ENCODE measurements at regions not wholly inside any gene's neighbourhood (a gene's known extent, or its start where the extent isn't known, plus 50 kb on each side); places are given as distances from the start of the nearest gene placed in this dataset.

DNA sequence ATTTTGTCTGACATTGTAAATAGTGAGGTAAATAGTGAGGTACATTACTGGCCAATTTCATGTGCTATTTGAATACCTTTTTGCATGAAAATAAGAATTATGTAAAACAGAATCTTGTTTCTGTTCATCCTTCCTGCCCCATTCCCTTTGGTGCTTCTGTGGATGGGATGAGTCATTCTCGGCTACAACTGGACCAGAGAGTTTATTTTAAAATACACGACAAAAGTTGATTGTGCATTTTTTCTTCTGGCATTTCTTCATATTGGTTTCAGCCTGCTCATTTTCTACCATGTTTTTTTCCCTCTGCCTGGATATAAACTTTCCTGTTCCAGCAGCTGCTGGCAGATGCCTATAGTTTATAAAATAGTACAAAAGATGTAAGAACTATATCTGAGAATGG, 107.5 kb downstream of the CYSLTR2 start:
- no peak for DNase-seq (ENCODE audit: low spot score)

DNA sequence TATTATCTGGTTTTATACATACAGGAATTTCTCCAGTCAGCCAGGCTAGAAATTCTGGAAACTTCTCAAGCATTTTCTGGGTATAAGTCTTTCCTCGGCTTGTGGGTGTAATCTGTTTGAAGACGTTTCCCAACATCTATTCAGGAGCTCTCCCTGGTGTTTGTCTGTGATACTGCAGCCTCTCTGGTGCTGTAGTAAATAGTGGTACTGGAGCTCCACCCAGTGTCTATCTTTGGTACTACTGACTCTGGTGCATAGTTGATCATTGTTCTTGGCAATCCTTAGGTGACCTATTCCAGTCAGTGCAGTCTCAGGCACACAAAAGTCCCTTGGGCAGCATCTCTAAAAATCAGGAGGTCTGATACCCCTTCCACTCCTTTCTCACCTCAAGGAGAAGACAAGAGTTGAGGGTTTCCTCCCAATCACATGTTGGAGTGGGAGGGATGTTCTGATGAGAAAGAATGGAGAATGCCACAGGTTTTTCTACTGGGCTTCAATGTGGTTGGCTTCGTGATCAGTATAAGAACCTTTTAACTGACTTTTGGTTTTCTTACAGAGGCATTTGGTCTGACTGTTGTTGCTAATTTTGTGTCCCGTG, 115.5 kb downstream of the CYSLTR2 start:
- peak; percentile 57 for DNase-seq (ENCODE audit: low spot score)

DNA sequence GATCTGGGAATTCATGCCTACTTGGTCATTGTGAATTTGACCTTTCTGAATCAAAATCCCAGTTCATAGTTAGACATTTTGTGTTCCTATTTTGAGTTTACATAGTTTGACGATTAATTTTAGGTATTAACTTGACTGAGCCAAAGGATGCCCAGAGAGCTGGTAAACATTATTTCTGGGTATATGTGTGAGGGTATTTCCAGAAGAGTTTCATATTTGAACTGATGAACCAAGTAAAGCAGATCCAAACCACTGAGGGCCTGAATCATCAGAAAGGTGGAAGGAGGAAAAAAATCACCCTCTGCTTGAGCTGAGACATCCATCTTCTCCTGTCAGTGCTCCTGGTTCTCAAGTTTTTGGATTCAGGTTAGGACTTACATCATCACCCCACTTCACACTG, 116.6 kb downstream of the CYSLTR2 start:
- DNase-seq (ENCODE audit: low spot score): no peak

DNA sequence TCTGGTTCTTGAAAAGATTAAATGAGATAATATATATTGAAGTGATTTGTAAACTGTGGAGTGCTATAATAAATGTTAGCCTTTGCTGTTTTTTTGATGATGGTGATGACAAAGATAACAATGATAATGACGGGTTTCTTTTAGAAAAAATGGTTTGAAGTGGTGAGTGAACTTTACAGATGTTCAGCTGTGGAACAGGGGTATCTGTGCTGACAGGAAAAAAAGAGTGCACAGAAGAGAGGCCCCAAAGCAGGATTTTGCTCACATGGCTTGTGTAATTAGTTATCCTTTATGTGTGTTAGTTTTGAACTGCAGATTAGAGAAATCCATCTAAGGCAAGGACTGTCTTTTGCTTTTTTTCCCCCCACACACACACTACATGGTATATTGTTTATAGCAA, 119.2 kb downstream of the CYSLTR2 start:
- DNase-seq (ENCODE audit: low spot score): no peak

DNA sequence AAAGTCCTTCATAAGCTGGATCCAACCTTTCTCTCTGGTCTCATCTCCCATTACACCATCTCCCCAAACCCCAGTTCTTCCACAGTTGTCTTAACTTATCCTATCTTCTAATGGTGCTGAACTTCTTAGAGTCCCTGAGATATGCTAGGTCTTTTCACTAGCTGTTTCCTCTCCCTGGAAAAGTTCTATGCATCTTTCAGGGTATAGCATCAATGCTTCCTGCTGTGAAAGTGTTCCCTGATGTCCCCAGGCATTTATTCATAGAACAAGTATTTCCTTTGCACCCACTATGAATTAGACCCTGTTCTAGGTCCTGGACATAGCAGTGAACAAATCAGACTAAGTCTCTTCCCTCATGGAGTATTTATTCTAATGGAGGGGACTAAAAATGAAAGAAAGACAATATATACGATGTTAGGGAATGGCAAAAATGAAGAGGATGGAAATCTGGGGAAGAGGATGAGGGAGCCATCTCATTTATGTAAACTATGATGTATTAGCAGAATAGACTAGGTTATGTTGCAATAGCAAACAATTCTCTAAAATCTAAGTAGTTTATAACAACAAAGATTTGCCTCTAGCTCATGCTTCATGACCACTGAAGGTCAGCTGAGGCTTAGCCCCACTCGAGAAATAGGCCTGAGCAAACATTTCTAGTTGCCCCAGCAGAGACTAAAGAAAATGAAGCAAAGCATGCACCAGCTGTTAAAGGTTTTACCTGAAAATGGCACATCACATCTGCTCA, 120.0 kb downstream of the CYSLTR2 start:
- DNase-seq (ENCODE audit: low spot score): no peak

DNA sequence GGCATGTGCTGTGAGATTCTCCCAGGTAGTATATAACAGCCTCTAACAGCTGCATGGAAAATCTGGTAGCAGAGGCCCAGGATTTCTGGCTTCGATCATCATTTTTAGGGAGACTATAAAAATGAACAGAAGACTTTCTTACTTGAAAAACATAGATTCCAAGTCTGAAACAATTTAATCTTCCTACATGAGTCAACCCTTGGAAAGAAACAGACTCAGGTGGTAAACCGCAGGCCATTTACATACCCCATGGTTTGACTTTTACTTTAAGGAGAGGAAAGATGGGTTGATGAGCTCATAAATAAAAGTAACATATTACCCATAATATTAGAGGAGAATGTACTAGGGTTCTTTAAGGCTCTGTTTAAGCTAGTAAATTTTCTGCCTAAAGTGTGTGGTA, 121.6 kb downstream of the CYSLTR2 start:
- no peak for DNase-seq (ENCODE audit: low spot score)

DNA sequence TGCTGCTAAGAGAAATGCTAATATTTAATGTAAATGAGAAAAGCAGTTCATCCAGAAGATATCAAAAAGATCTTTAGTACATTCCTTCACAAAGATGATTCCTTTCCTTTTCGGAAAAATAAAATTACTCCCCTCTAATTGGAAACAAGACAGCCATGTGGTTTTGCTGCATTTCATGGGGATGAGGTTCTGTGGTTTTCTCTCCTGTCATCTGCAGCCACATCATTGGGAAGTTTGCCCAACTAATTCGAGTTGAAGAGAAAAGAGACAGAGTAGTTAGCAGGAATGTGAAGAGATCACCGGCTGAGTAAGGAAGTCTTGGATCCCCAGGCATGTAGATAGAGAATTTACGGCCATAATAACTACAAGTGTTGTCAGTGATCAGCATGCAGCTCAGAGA, 122.1 kb downstream of the CYSLTR2 start:
- DNase-seq (ENCODE audit: low spot score): peak; percentile 36

DNA sequence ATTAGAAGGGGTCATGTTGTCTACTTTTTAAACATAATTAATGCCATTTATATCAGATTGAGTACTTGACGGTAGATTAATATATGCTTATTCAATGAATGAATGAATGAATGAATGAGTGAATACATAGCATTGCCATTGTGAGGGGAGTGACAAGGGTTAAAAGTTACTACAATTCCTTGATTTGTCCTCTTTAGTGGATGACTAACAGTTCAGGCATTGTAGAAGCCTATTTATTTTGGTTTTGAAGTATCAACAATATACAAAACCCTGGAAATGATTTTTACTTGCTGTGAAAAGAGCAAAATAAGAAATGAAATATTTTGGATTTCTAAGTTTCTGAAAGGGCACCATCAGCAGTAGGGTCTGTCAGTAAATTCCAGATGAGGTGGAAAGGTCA, 122.7 kb downstream of the CYSLTR2 start:
- DNase-seq (ENCODE audit: low spot score): no peak

DNA sequence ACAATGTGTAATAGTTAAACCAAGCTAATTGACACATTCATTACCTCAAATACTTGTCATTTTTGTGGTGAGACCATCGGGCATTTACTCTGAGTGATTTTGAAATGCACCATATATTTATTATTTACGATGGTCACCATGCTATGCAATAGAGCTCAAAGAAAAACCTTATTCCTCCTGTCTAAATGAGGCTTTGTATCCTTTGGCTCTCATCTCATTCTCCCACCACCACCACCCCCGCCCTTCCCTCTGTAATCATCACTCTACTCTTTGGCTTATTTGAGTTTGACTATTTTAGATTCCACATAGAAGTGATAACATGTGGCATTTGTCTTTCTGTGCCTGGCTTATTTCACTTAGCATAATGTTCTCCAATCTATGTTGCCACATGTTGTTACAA, 124.9 kb downstream of the CYSLTR2 start:
- no peak for DNase-seq (ENCODE audit: low spot score)

DNA sequence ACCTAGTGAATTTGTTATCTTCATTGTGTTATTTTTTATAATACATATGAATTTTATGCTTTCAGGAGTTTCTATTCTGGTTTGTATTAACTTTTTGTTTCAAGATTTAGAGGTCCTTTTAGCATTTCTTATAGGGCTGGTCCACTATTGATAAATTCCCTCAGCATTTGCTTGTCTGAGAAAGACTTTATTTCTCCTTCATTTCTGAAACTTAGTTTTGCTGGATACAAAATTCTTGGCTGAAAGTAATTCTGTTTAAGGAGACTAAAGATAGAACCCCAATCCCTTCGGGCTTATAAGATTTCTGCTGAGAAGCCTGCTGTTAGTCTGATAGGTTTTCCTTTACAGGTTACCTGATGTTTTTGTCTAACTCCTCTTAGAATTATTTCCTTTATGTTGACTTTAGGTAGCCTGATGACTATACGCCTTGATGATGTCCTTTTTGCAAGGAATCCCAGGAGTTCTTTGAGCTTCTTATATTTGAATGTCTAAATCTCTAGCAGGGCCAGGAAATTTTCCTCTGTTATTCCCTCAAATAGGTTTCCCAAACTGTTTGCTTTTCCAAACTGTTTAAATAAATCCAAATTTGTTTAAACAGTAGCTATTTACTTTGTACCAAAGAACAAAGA, 127.1 kb downstream of the CYSLTR2 start:
- DNase-seq (ENCODE audit: low spot score): no peak

DNA sequence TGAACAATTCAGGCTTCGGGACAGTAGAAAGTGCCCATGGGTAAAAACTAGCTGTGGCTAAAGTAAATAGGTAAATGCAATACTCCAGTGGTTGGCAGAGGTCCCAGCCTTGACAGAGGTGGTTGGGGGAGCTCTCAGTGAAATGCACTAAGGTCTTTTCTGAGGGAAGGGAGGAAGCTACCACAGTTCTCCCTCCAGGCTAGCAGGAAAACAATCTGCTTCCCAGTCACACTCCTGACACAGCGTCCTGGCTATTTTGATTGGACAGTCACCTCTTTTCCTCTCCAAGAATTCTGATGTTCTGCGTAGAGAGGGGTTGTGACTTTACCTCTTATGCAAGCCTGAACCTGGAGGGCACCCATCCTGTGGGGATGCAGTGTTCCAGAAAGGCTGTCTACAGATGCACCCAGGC, 128.7 kb downstream of the CYSLTR2 start:
- no peak for DNase-seq (ENCODE audit: low spot score)

DNA sequence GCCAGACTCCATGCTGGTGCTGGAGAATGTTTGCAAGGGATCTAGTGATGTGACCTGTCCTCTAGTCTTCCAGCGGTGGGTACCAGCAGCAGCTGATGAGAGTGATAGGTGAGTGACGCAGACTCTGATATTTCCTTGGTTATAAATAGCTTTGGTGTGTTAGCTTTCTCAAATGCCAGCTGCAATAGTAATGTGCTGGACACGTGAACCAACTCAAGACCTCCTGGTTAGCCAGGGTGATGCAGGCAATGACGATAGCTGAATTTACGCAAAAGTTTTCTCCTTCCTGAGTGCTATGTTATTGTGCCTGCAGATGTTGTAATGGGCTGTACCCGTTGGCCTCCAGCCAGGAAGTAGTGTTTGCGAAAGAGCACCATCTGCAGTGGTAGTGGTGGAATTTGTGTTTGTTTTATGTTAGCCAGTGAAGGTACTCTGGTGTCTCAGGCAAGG, 129.5 kb downstream of the CYSLTR2 start:
- DNase-seq (ENCODE audit: low spot score): peak; percentile 78

DNA sequence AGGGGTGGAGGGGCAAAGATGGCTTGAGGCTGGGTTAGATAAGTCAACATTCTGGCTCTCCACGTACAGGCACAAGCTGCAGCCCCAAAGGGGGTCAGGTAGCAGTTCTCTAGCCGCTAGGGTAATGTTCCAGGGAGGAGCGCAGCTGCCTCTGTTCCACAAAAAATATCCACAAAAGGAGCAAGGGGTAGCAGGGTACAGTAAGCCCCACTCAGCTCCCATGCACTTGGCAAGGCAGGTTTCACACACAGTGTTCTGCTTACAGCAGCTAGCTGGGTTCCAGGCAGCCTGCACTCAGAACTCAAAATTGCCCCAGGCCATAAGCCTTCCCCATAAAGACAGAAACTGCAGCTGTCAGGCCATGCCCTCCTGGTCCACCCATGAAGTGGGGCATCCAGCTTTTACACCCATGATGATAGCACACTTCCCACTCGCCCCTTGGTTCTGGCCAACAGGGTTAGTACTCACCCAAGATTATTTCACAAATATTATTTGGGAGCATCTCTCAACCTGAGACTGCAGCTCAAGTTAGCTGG, 130.0 kb downstream of the CYSLTR2 start:
- no peak for DNase-seq (ENCODE audit: low spot score)

DNA sequence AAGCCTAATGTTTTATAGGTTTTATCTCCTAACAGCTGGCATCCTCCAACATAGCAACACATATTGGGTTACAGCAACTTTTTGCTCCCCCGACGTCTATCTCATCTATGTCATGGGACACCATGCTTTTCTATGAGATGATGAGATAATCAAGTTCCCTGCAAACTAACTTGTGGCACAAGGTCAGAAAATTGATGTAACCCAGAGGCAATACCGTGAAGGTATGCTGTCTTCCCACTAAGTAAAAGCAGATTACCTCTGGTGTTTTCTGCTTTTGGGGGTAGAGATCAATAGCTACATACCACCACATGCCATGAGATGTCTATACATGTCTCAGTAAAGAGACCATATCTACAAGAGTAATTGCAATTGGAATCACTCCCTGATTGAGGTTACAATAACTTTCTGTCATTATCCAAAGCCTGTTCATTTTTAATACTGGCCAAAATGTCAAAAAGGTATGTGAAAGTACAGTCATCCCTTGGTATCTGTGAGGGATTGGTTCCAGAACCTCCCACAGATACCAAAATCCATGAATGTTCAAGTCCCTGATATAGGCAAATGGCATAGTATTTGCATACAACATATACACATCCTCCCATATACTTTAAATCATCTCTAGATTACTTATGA, 131.3 kb downstream of the CYSLTR2 start:
- no peak for DNase-seq (ENCODE audit: low spot score)

DNA sequence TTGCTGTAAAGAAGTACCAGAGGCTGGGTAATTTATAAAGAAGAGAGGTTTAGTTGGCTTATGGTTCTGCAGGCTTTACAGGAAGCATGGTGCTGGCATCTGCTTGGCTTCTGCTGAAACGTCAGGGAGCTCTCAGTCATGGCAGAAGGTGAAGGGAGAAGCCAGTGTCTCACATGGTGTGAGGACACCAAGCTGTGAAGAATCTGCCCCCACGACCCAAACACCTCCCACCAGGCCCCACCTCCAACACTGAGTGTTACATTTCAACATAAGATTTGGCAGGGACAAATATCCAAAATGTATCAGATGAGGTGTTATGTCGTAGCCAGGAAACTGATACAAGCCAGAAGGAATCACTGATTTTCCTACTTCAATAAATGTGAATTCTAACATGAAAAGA, 136.5 kb downstream of the CYSLTR2 start:
- DNase-seq (ENCODE audit: low spot score): no peak

DNA sequence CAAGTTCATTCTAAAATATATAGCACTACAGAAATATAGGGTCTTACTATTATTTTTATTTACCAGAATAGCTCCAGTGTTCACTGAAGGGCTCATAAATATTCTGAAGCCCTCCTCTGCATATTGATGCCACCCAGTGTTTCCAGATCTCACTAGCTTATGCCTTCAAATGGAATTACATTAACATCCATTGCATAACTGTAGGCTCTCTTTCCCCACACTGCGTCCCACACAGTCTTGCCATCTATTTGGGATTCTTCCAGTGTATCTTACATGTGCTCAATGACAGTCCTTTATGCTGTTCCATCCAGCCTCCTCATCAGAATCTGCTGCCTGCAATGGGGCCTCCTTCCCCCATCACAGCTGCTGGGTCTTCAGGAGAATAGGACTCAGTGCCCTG, 137.2 kb downstream of the CYSLTR2 start:
- no peak for DNase-seq (ENCODE audit: low spot score)

DNA sequence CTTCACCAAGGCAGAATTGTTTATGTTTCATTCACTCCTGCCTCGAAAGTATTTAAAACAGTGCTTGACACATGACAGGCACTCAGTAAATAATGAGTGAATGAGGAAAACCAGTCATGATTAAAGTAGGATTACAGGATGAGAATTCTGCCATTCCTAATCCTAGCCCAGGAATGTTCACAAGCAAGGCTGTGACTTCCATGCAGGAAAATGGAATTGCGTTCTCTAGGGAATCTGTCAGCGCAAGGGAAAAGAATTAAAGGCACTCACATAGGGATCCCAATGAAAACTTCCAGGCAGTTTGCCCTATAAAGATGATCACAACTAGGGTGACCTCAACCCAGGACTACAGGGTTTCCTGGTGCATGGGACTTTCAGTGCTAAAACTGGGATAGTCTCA, 143.4 kb downstream of the CYSLTR2 start:
- DNase-seq (ENCODE audit: low spot score): no peak

DNA sequence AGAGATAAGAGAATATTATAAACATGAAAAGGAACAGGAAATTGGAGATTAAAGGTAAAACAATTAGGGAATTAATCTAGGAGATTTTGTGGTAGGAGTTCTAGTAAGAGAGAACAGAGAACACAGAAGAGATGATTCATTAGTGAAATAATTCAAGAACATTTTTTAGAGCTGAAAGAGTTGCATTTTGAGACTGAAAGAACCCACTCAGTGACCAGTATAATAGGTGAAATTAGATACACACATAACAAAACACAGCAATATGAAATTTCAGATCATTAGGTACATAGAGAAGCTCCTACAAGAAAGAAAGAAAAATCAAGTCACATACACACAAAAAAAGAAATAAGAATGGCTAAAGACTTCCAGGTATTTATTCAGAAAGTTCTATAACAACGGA, 144.0 kb downstream of the CYSLTR2 start:
- DNase-seq (ENCODE audit: low spot score): no peak

DNA sequence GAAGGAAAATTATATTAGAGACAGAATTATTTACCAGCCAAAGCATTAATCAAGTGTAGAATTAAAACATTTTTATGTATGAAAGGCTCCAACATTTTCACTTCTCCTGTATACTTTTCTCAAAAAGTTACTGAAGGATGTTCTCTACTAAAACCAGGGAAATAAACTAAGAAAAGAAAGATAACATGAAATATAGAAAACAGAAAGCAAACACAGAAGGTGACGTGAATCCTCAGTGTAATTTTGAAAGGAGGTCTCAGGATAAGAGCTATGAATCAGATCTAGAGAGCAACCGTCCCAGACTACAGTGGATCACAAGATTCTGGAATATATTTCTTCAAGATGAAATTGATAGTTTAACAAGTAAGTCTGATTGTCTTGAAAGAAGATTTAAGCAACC, 144.5 kb downstream of the CYSLTR2 start:
- DNase-seq (ENCODE audit: low spot score): no peak

DNA sequence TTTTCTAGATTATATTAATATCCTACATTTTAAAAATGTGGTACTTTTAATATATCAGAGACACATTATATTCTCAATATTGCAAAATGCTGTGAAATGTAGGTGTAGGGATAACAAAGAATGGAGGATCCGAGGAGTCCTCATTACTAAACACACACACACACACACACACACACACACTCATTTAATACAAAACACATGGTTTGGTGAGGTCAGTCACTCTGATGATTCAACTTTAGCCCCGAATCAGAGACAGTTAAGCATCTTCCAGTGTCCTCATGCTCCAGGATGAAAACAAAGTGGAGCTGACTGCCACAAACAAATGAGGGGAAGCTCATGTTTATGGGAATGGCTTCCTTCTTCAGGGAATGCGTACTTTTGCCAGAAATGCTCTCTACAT, 147.5 kb downstream of the CYSLTR2 start:
- peak; percentile 24 for DNase-seq (ENCODE audit: low spot score)

DNA sequence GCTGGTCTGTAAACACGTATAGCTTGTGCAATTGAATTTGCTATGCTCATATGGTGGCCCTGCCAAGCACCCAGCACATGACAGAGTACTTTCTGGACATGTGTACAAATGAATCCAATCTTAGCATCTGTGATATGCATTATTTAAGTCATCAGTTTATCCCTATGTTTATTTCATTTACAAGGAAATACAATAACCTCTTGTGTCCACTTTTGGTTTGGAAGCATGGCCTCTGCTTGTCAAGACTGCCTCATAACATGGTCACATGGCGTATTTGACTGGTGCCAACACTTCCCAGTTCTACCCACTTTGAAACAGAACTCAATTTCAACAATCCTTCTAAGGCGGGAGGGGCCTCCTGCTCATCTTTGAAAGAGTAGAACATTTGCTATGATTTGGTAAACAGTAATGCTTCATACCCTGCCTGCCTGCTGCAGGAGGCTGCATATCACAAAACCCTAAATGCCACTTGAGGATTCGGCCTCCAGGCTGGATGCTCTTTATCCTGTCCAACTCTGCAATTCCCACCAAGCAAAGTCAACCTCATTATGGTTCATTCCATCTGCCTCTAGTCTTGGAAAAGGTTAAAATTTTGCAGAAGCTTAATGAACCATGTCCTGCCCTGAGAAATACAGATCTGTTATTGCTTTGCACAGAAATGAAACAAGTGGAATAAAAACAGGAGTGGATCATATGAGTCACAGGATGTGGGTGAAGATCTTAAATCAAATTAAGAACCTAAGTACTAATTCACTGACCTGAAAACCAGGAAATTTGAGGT, 151.3 kb downstream of the CYSLTR2 start:
- DNase-seq (ENCODE audit: low spot score): no peak

DNA sequence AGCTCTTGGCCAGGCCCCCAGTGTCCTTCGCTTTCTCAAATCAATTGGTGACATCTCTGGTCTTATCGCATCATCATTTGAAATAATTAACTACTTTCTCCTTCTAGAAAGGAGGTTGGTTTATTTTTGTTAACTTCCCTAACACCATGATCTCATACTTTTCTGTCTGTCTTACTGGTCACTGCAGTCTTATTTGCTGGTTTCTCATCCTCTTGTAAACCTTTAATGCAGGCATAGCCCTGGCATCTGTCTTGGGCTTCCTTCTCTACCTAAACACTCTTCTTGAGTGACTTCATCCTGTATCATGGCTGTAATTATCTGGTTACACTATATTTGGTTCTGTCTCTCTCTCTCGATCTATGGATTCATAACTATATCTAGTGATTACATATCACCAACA, 152.8 kb downstream of the CYSLTR2 start:
- DNase-seq (ENCODE audit: low spot score): no peak

Data from AG08396 (cell line).